ENCODE measurements at regions not wholly inside any gene's neighbourhood (a gene's known extent, or its start where the extent isn't known, plus 50 kb on each side); places are given as distances from the start of the nearest gene placed in this dataset.
"Not testable (repeated sequence)": the region's sequence is repeated elsewhere in the genome, so short reads cannot be mapped to it uniquely, and the experiment has no call there.

- TF ChIP-seq CTCF (IDR thresholded peaks at IDR 0.05) = no peak
These were observed 437.7 kb upstream of the MEF2C start for GRCh38 chr5:89320421-89321277.

DNA sequence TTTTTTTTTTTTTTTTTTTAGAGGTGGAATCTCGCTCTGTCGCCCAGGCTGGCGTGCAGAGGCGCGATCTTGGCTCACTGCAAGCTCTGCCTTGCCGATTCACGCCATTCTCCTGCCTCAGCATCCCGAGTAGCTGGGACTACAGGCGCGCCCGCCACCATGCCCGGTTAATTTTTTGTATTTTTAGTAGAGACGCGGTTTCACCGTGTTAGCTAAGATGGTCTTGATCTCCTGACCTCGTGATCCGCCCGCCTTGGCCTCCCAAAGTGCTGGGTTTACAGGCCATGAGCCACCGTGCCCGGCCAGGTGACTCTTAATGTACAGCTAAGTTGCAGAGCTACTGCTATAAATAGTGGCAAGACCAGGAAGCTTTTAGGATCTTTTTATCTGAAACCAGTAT, 434.9 kb upstream of the MEF2C start:
- not testable (repeated sequence) for H2AFZ ChIP-seq; H3K4me1 ChIP-seq; H3K9ac ChIP-seq; H3K9me3 ChIP-seq (ENCODE audit: control insufficient read depth, low read length); H3K4me3 ChIP-seq (ENCODE audit: low read depth, low read length); H3K36me3 ChIP-seq (ENCODE audit: control insufficient read depth, insufficient read depth, low read length); H3K27me3 ChIP-seq (ENCODE audit: control insufficient read depth, insufficient read depth, low read length); H3K4me2 ChIP-seq (ENCODE audit: low read length); H3K79me2 ChIP-seq; H3K27ac ChIP-seq

More at GRCh38 chr5:89320421-89321277, 437.7 kb upstream of the MEF2C start:
- H3K4me3 ChIP-seq (ENCODE audit: low read depth, low read length) = no peak overlapping the region
- H3K9me3 ChIP-seq (ENCODE audit: control insufficient read depth, low read length) = no peaks in the 10 kb centered on the region
- H3K4me2 ChIP-seq (ENCODE audit: low read length) = no peak overlapping the region
- no peak overlapping the region for H3K27ac ChIP-seq
- H3K79me2 ChIP-seq = no peaks in the 10 kb centered on the region
- no peaks in the 10 kb centered on the region for H3K27me3 ChIP-seq (ENCODE audit: control insufficient read depth, insufficient read depth, low read length)
- no peaks in the 10 kb centered on the region for H3K4me1 ChIP-seq
- no peak overlapping the region for H2AFZ ChIP-seq
- H3K36me3 ChIP-seq (ENCODE audit: control insufficient read depth, insufficient read depth, low read length) = no peaks in the 10 kb centered on the region
- H3K9ac ChIP-seq = no peak overlapping the region

GRCh38 chr5:89315286-89316100, 432.5 kb upstream of the MEF2C start:
- no peak for TF ChIP-seq CTCF (IDR thresholded peaks at IDR 0.05)
- H3K4me3 ChIP-seq (ENCODE audit: low read depth, low read length) = no peak overlapping the region
- no peaks in the 10 kb centered on the region for H3K79me2 ChIP-seq
- no peaks in the 10 kb centered on the region for H3K9me3 ChIP-seq (ENCODE audit: control insufficient read depth, low read length)
- H3K9ac ChIP-seq = no peak overlapping the region
- H2AFZ ChIP-seq = no peak overlapping the region
- H3K27ac ChIP-seq = no peak overlapping the region
- no peak overlapping the region for H3K4me2 ChIP-seq (ENCODE audit: low read length)
- no peaks in the 10 kb centered on the region for H3K4me1 ChIP-seq
- no peaks in the 10 kb centered on the region for H3K27me3 ChIP-seq (ENCODE audit: control insufficient read depth, insufficient read depth, low read length)
- no peaks in the 10 kb centered on the region for H3K36me3 ChIP-seq (ENCODE audit: control insufficient read depth, insufficient read depth, low read length)

DNA sequence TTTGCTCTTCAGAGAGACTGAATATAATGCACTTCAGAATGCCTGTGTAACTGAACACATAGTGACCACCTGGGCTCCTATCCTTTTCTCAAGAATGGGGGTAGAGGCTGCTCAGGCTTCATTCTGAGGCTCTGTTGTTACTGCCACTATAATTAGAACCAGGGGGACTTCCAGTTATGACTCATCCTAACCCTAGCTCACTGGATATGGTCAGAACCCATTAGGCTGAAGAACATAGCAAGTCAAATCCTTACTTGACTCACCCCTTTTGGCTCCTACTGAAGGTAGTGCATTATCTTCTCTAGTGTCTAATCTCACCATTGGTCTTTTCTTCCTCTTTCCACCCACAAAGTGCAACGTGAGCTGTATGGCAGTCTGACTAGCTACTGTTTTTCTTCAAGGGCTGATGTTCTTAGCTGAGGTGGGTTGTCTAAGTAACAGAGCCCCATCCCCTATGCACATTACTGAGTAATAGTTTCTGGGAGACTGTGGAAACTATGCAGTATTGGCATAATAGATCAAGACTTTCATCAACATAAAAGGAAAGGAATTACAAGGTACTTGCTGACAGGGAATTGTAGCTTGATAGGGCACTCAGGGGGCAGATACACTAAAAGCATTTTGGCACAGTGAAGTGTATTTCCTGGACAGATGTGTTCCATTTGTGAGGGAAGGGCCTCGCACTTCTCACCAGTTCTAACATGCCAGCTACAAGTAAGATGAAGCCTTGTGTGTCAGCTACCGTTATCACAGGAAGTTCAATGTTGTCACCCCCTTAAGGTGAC, 431.0 kb upstream of the MEF2C start:
- H3K79me2 ChIP-seq = no peaks in the 10 kb centered on the region
- H3K27ac ChIP-seq = no peak overlapping the region
- no peaks in the 10 kb centered on the region for H3K4me1 ChIP-seq
- H3K27me3 ChIP-seq (ENCODE audit: control insufficient read depth, insufficient read depth, low read length) = no peaks in the 10 kb centered on the region
- H3K9me3 ChIP-seq (ENCODE audit: control insufficient read depth, low read length) = no peaks in the 10 kb centered on the region
- H2AFZ ChIP-seq = no peak overlapping the region
- TF ChIP-seq CTCF (IDR thresholded peaks at IDR 0.05) = no peak
- no peak overlapping the region for H3K9ac ChIP-seq
- H3K4me3 ChIP-seq (ENCODE audit: low read depth, low read length) = no peak overlapping the region
- no peak overlapping the region for H3K4me2 ChIP-seq (ENCODE audit: low read length)
- no peaks in the 10 kb centered on the region for H3K36me3 ChIP-seq (ENCODE audit: control insufficient read depth, insufficient read depth, low read length)

DNA sequence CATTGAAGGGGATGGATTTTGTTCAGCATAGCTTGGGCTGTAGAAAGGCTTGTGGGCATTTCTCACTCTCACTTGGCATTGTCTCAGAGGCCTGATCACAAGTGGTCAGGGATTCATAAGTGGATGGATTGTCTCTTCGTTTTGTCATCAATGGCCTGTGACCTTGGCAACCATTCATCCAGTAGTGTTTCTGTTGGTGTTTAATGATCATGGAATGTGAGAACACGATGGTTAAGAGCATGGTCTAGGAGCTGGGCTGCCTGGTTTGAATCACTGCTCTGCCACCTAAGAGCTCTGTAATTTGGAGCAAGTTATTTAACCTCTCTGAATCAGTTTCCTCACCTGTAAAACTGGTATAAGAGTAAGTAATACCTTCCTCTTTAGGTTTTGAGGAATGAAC, 430.1 kb upstream of the MEF2C start:
- no peaks in the 10 kb centered on the region for H3K9me3 ChIP-seq (ENCODE audit: control insufficient read depth, low read length)
- no peak overlapping the region for H2AFZ ChIP-seq
- H3K27ac ChIP-seq = no peak overlapping the region
- H3K36me3 ChIP-seq (ENCODE audit: control insufficient read depth, insufficient read depth, low read length) = no peaks in the 10 kb centered on the region
- H3K4me1 ChIP-seq = no peaks in the 10 kb centered on the region
- no peak overlapping the region for H3K9ac ChIP-seq
- no peak for TF ChIP-seq CTCF (IDR thresholded peaks at IDR 0.05)
- no peaks in the 10 kb centered on the region for H3K27me3 ChIP-seq (ENCODE audit: control insufficient read depth, insufficient read depth, low read length)
- no peaks in the 10 kb centered on the region for H3K79me2 ChIP-seq
- H3K4me2 ChIP-seq (ENCODE audit: low read length) = no peak overlapping the region
- no peak overlapping the region for H3K4me3 ChIP-seq (ENCODE audit: low read depth, low read length)

Data from parathyroid adenoma (tissue), 2 donors.